Transverse colon (tissue), 4 donors: ENCODE measurements at regions not wholly inside any gene's neighbourhood (a gene's known extent, or its start where the extent isn't known, plus 50 kb on each side); places are given as distances from the start of the nearest gene placed in this dataset.

ENCODE experiments used
- DNase-seq: peaks from one replicate; pipeline ENCODE4 v3.0.0-alpha.2; 2019
- H3K27ac ChIP-seq, 4 donors: fragments of 200-600 bp; sonication (generic); 2 replicates each; pipeline ENCODE4 v1.5.1; 2016 to 2018; ENCODE audit warnings: inconsistent platforms in 4 of 4
- H3K27me3 ChIP-seq: fragments of 200-600 bp; sonication (generic); 2 replicates; pipeline ENCODE4 v1.5.1; 2017; ENCODE audit warnings: inconsistent platforms
- H3K36me3 ChIP-seq, 4 donors: fragments of 200-600 bp; sonication (generic); 2 replicates each; pipeline ENCODE4 v1.5.1; 2017 to 2019; ENCODE audit warnings: inconsistent platforms in 4 of 4
- H3K4me1 ChIP-seq, 4 donors: fragments of 200-600 bp; sonication (generic); 2 replicates each; pipeline ENCODE4 v1.5.1; 2017 to 2020; ENCODE audit warnings: inconsistent platforms in 4 of 4
- H3K4me3 ChIP-seq, 4 donors: fragments of 200-600 bp; sonication (generic); 1 replicate in 1 of 4; 2 replicates in 3 of 4; pipeline versions ENCODE4 v1.5.1 to v1.6.1; 2017 to 2019; ENCODE audit warnings: inconsistent platforms in 4 of 4
- H3K9me3 ChIP-seq, 2 donors: fragments of 200-600 bp; sonication (generic); 2 replicates each; pipeline ENCODE4 v1.5.1; 2017 to 2019; ENCODE audit warnings: inconsistent platforms in 2 of 2
- EP300 ChIP-seq: sonication (generic); formaldehyde crosslinking; IDR thresholded peaks from one replicate; pipeline ENCODE4 v1.6.1; 2017; ENCODE audit warnings: antibody characterized with exemption, low read depth
- POLR2A ChIP-seq: fragments of 450-650 bp; IDR thresholded peaks from one replicate; pipeline ENCODE4 v1.6.1; 2016; ENCODE audit warnings: antibody characterized with exemption, mild to moderate bottlenecking, moderate library complexity
- POLR2AphosphoS5 ChIP-seq, 3 donors: sonication (generic); formaldehyde crosslinking; IDR thresholded peaks; one replicate each; pipeline ENCODE4 v1.6.1; 2016; ENCODE audit warnings: antibody characterized with exemption in 3 of 3
- WGBS, 2 donors: methylation state at CpG; one replicate each; pipeline ENCODE4 v1.1.5; 2018; ENCODE audit warnings: low coverage in 1 of 2; 5-methylcytosine and 5-hydroxymethylcytosine counted together
- in situ Hi-C, 4 donors: fragments of 200-750 bp; cut with MboI; loops; one replicate each; pipeline versions ENCODE4 v1.15.0 to v1.15.1; 2017; ENCODE audit warnings: low sequenced_read_pairs in 3 of 4, low pct_ligation_motif_present in 1 of 4, low pct_unique_long_range_greater_than_20kb in 1 of 4
- intact Hi-C: fragments of 100-400 bp; cut with DNase I; formaldehyde crosslinking; loops from one replicate; pipeline ENCODE4 v1.15.1; 2023; ENCODE audit warnings: low total_unique reads
- TF ChIP-seq, protein P1 (sequence below), 5 experiments: fragments of 200-600 bp in 3 of 5; fragments of 450-650 bp in 2 of 5; sonication (generic) in 3 of 5; IDR thresholded peaks; 1 replicate in 2 of 5; 2 replicates in 3 of 5; pipeline ENCODE4 v1.5.1; 2016 to 2017; ENCODE audit warnings: antibody characterized with exemption in 5 of 5, inconsistent platforms in 3 of 5, mild to moderate bottlenecking in 2 of 5, moderate library complexity in 1 of 5

DNA sequence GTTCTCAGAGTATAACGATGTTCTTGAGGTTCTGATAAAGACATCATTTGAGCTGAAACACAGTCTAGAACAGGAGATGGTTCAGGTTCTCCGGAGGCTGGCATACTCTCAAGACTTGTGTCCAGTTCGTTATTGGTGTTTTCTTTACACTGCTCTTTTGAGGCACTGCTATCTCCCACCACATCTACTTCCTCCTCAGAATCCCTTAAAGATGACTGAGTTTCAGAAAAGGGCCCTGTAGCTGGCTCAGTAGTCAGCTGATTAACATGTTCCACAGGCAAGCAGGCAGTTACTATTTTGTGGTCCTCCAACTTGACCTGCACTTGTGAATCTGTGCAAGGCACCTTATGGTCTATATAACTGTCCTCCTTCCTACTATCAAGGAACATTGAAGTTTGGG, 50.2 kb downstream of the ZZZ3 start:
- WGBS, 2 donors: 79% methylated on average over 2 to 3 of the region's 3 CpGs
- TF ChIP-seq, protein P1, sequence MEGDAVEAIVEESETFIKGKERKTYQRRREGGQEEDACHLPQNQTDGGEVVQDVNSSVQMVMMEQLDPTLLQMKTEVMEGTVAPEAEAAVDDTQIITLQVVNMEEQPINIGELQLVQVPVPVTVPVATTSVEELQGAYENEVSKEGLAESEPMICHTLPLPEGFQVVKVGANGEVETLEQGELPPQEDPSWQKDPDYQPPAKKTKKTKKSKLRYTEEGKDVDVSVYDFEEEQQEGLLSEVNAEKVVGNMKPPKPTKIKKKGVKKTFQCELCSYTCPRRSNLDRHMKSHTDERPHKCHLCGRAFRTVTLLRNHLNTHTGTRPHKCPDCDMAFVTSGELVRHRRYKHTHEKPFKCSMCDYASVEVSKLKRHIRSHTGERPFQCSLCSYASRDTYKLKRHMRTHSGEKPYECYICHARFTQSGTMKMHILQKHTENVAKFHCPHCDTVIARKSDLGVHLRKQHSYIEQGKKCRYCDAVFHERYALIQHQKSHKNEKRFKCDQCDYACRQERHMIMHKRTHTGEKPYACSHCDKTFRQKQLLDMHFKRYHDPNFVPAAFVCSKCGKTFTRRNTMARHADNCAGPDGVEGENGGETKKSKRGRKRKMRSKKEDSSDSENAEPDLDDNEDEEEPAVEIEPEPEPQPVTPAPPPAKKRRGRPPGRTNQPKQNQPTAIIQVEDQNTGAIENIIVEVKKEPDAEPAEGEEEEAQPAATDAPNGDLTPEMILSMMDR (IDR thresholded peaks at IDR 0.05): no peak
- TF ChIP-seq POLR2AphosphoS5 (IDR thresholded peaks at IDR 0.05): no peak
- TF ChIP-seq EP300: no peak
- no peak for TF ChIP-seq POLR2A
- peaks cover 0 to 23% (median 9%) of the 10 kb centered on the region in 4 donors for H3K36me3 ChIP-seq
- H3K9me3 ChIP-seq: no peaks in the 10 kb centered on the region
- H3K4me1 ChIP-seq: no peaks in the 10 kb centered on the region
- H3K27ac ChIP-seq: no peak overlapping the region
- in situ Hi-C loops: no loop called here
- no peak for DNase-seq
- intact Hi-C loops: no loop called here
- no peaks in the 10 kb centered on the region for H3K27me3 ChIP-seq
- H3K4me3 ChIP-seq: no peak overlapping the region

DNA sequence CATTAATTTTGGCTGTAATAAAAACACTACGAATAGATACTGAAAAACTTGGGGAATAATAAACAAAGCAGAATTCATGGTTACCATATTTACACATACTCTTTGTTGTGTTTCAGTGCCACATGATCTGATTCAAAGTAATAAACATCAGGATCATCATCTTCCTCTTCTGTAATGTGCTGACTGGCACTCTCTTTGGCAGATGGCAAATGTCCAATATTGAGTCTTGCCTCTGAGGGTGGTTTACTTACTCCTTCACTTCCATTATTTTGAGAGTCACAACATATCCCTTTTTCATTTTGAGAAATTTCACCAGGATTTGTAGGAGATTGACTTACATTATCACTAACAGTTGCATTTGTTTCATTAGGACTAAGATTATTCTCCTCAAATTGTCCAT, 50.7 kb downstream of the ZZZ3 start:
- Histone ChIP-seq H3K27me3 (no peaks in the 10 kb centered on the region), H3K4me1 (no peaks in the 10 kb centered on the region), H3K27ac (no peak overlapping the region), H3K36me3 (peaks cover 0 to 23% (median 9%) of the 10 kb centered on the region in 4 donors), H3K4me3 (no peak overlapping the region), H3K9me3 (no peaks in the 10 kb centered on the region)
- no peak for DNase-seq
- TF ChIP-seq, protein P1 (IDR thresholded peaks at IDR 0.05): no peak
- TF ChIP-seq EP300 (no peak), POLR2A (no peak)
- intact Hi-C loops (no loop called here), in situ Hi-C loops (no loop called here)
- 64 to 83% methylated on average over 1 of the region's 1 CpG for WGBS, 2 donors

DNA sequence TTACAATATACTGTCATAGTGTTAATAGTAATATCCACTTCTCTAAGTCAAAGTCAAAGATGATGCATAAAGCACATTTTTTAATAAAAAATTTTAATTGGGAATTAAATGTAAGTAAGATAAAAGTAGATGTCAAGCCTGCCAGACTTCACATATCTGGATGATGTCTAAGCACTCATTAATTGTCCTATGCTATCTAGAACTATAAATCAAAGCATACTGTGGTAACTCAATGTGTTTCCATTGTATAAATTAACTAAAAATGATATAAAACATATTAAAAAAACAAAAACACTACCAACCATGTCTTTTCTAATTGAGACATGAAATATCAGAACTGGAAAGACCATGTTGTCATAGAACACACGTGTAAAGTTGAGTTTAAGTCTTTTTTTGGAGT, 51.2 kb downstream of the ZZZ3 start:
- Histone ChIP-seq H3K27me3 (no peaks in the 10 kb centered on the region), H3K36me3 (peaks cover 0 to 23% (median 10%) of the 10 kb centered on the region in 4 donors), H3K4me3 (no peak overlapping the region), H3K4me1 (no peaks in the 10 kb centered on the region), H3K27ac (no peak overlapping the region), H3K9me3 (no peaks in the 10 kb centered on the region)
- TF ChIP-seq POLR2A (no peak), EP300 (no peak), POLR2AphosphoS5 (IDR thresholded peaks at IDR 0.05) (no peak)
- TF ChIP-seq, protein P1 (IDR thresholded peaks at IDR 0.05): no peak
- 83 to 95% methylated on average over 1 of the region's 1 CpG for WGBS, 2 donors
- in situ Hi-C loops (no loop called here), intact Hi-C loops (no loop called here)
- DNase-seq: no peak

DNA sequence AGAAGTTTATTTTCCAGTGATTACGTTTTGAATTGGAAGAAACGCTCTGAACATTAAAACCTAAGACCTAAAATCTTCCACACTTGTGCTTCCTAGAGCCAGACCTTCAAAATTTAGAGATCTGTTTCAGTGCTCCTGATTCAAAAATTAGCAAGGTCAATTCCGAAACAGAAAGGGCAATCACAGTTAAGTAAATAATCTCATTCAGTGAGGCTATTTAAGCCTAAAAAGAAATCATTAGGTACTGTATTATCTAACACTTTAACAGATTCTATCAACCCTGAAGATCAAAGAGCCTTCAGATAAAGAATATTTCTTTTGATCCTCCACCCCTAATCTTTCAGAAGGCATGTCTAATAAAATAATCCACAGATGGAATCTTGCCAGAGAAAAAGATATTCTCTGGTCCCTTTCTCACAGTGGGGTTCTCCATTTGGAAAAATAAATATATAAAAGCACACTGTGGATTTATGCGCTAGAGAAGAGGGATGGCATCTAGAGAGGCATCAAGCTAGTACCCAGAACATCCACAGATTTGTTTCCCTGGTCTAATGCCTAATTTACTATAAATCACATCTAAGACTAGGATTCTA, 54.4 kb downstream of the ZZZ3 start:
- H3K27me3 ChIP-seq: no peaks in the 10 kb centered on the region
- no peak overlapping the region for H3K27ac ChIP-seq
- in situ Hi-C loops: no loop called here
- H3K4me3 ChIP-seq: no peak overlapping the region
- WGBS, 2 donors: 88 to 93% methylated on average over 4 of the region's 4 CpGs
- intact Hi-C loops: loop anchor here (10.0 kb wide), 1 partner anchor 1607 kb away; no protein-coding TSS in a partner anchor
- DNase-seq: no peak
- no peaks in the 10 kb centered on the region for H3K4me1 ChIP-seq
- H3K9me3 ChIP-seq: no peaks in the 10 kb centered on the region
- no peak for TF ChIP-seq EP300
- TF ChIP-seq, protein P1 (IDR thresholded peaks at IDR 0.05): no peak
- no peak for TF ChIP-seq POLR2A
- TF ChIP-seq POLR2AphosphoS5 (IDR thresholded peaks at IDR 0.05): no peak
- peaks cover 0 to 32% (median 11%) of the 10 kb centered on the region in 4 donors for H3K36me3 ChIP-seq
